Left ventricle myocardium inferior (tissue), 1 donor: ENCODE measurements at regions not wholly inside any gene's neighbourhood (a gene's known extent, or its start where the extent isn't known, plus 50 kb on each side); places are given as distances from the start of the nearest gene placed in this dataset.

ENCODE experiments used
- DNase-seq: peaks from one replicate; pipeline ENCODE4 v3.0.0-alpha.2; 2020
- H3K27ac ChIP-seq: fragments of 200-600 bp; replicated peaks from 2 replicates; pipeline ENCODE4 v1.8.0; 2021
- H3K27me3 ChIP-seq: fragments of 200-600 bp; 2 replicates; pipeline ENCODE4 v1.8.0; 2021; ENCODE audit warnings: low read depth
- H3K36me3 ChIP-seq: fragments of 200-600 bp; 2 replicates; pipeline ENCODE4 v1.8.0; 2021
- H3K4me1 ChIP-seq: fragments of 200-600 bp; 2 replicates; pipeline ENCODE4 v1.8.0; 2021
- H3K4me3 ChIP-seq: fragments of 200-600 bp; 2 replicates; pipeline ENCODE4 v1.8.0; 2021; ENCODE audit warnings: mild to moderate bottlenecking, moderate library complexity
- H3K9me3 ChIP-seq: fragments of 200-600 bp; replicated peaks from 2 replicates; pipeline ENCODE4 v1.8.0; 2021
- intact Hi-C: fragments of 100-400 bp; cut with micrococcal nuclease; formaldehyde crosslinking; loops from one replicate; pipeline ENCODE4 v1.11.0; 2022
- TF ChIP-seq, protein P1 (sequence below): fragments of 200-600 bp; IDR thresholded peaks from 2 replicates; pipeline ENCODE4 v1.8.0; 2021; ENCODE audit warnings: antibody characterized with exemption, mild to moderate bottlenecking, borderline replicate concordance
- donor health status: DM: no; HTN: yes; CAD: no; lungs with severe emphysema.

DNA sequence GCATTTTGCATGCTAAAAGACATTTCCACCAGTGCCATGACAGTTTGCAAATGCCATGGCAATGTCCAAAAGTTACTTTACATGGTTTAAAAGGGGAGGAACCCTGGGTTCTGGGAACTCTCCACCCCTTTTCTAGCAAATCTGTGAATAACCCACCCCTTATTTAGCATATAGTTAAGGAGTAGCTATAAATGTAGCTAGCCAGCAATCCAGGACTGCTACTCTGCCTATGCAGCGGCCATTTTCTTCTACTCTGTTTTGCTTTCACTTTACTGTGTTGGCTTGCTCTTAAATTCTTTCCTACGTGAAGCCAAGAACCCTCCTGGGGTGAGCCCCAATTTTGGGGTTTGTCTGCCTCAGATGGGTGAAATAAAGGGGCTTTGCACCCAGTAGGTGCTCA is 141.0 kb downstream of the PTPN11 start:
- H3K4me3 ChIP-seq: no peak overlapping the region
- no peaks in the 10 kb centered on the region for H3K9me3 ChIP-seq
- intact Hi-C loops: no loop called here

DNA sequence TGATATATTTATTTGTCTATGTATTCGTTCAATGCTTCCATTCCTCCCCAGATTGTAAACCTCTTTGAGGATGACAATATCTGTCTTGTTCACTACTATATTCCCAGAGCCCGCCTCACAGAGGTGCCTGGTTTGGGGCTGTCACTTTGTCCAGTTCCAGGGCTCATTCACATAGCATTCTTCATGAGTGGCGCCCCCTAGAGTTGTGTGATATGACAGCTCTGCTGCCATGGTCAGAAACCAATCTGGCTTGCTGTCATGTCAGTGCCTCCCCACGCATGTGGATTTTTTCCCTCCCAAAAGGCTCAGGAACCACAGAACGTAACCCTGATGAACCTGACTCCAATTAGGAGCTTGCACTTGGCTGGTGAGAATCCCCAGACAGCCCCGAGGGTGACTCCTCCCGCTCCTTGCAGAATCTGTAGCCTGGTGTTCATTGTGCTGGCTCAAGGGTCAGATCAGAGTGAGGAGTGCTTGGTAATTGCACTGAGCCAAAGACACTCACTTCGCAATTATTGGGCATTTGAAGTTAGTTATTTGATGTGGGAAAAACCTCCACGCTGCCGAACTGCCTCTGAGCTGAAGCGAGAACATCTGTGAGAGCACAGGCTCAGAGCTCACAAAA is 145.5 kb downstream of the PTPN11 start:
- Histone ChIP-seq H3K4me3 (no peak overlapping the region), H3K36me3 (no peaks in the 10 kb centered on the region), H3K4me1 (no peaks in the 10 kb centered on the region), H3K27me3 (peaks cover 43% of the 10 kb centered on the region), H3K9me3 (no peaks in the 10 kb centered on the region), H3K27ac (no peak overlapping the region)
- TF ChIP-seq, protein P1, sequence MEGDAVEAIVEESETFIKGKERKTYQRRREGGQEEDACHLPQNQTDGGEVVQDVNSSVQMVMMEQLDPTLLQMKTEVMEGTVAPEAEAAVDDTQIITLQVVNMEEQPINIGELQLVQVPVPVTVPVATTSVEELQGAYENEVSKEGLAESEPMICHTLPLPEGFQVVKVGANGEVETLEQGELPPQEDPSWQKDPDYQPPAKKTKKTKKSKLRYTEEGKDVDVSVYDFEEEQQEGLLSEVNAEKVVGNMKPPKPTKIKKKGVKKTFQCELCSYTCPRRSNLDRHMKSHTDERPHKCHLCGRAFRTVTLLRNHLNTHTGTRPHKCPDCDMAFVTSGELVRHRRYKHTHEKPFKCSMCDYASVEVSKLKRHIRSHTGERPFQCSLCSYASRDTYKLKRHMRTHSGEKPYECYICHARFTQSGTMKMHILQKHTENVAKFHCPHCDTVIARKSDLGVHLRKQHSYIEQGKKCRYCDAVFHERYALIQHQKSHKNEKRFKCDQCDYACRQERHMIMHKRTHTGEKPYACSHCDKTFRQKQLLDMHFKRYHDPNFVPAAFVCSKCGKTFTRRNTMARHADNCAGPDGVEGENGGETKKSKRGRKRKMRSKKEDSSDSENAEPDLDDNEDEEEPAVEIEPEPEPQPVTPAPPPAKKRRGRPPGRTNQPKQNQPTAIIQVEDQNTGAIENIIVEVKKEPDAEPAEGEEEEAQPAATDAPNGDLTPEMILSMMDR: no peak
- no peak for DNase-seq
- intact Hi-C loops: no loop called here

More for the DNA sequence above, 141.0 kb downstream of the PTPN11 start:
- no peaks in the 10 kb centered on the region for H3K4me1 ChIP-seq
- TF ChIP-seq, protein P1: no peak
- no peaks in the 10 kb centered on the region for H3K36me3 ChIP-seq
- H3K27me3 ChIP-seq: peaks cover 34% of the 10 kb centered on the region
- H3K27ac ChIP-seq: no peak overlapping the region
- DNase-seq: no peak

DNA sequence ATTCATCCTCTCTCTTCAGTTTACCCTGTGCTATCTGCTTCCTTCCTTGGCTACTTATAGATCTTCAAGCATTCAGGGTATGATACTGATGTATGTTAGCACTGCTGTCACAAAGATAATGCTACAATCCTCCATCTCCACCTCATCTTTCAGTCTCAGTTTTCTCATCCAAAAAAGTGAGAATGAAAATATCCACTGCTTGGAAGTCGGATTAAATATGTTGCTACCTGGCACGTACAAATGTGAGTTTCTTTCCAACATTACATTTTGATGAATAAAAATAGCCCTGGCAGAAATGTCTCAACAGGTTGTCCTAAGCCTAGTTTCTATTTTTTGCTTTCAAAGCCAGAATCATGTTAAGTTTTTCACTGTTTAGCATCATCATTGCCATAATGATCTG is 149.9 kb downstream of the PTPN11 start:
- H3K9me3 ChIP-seq: no peaks in the 10 kb centered on the region
- no peaks in the 10 kb centered on the region for H3K4me1 ChIP-seq
- H3K4me3 ChIP-seq: no peak overlapping the region
- H3K36me3 ChIP-seq: no peaks in the 10 kb centered on the region
- TF ChIP-seq, protein P1: no peak
- no peak overlapping the region for H3K27ac ChIP-seq
- intact Hi-C loops: no loop called here
- peaks cover 73% of the 10 kb centered on the region for H3K27me3 ChIP-seq
- no peak for DNase-seq

DNA sequence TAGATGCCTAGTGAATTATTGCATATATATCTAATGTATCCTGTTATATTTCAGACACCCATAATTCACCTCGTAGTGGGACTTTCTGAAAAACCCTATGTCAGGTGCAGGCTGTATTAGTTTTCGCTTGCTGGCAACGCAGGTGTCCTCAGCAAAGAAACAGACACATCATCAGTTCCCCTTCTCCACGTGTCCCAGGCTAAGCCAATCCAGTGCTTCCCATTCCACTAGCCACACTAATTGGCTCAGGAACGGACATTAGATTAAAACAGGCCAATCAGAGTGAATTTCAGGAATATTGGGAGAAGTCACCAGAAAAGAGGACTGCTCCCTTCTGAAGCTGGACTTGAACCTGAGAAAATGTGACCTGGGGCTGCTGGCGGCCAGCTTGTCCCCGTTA is 151.3 kb downstream of the PTPN11 start:
- intact Hi-C loops: no loop called here
- no peak for DNase-seq
- Histone ChIP-seq H3K27me3 (peaks cover 69% of the 10 kb centered on the region), H3K27ac (no peak overlapping the region), H3K36me3 (no peaks in the 10 kb centered on the region), H3K9me3 (no peaks in the 10 kb centered on the region), H3K4me3 (no peak overlapping the region), H3K4me1 (peaks cover 1% of the 10 kb centered on the region)
- TF ChIP-seq, protein P1: no peak

DNA sequence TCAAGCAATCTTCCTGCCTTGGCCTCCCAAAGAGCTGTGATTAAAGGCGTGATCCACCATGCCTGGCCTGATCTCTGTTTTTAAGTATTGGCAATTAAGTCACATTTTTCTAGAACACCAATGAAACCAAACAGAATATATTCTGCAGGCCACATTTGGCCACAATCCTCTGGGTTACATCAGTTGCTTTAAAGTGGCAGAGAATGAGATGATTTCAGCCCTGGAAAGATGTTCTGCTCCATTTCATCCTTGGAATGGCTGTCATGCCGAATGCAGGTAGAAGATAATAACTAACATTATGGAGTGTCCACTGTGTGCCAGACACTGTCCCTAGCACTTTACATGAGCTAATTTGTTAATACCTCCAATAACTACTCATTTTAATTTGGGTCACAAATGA is 154.4 kb downstream of the PTPN11 start:
- TF ChIP-seq, protein P1: no peak
- Histone ChIP-seq H3K27me3 (peaks cover 78% of the 10 kb centered on the region), H3K36me3 (no peaks in the 10 kb centered on the region), H3K9me3 (no peaks in the 10 kb centered on the region), H3K4me1 (peaks cover 4% of the 10 kb centered on the region), H3K27ac (no peak overlapping the region), H3K4me3 (no peak overlapping the region)
- intact Hi-C loops: no loop called here
- no peak for DNase-seq
